ENCODE measurements at regions not wholly inside any gene's neighbourhood (a gene's known extent, or its start where the extent isn't known, plus 50 kb on each side); places are given as distances from the start of the nearest gene placed in this dataset.
"Not testable (repeated sequence)": the region's sequence is repeated elsewhere in the genome, so short reads cannot be mapped to it uniquely, and the experiment has no call there.

DNA sequence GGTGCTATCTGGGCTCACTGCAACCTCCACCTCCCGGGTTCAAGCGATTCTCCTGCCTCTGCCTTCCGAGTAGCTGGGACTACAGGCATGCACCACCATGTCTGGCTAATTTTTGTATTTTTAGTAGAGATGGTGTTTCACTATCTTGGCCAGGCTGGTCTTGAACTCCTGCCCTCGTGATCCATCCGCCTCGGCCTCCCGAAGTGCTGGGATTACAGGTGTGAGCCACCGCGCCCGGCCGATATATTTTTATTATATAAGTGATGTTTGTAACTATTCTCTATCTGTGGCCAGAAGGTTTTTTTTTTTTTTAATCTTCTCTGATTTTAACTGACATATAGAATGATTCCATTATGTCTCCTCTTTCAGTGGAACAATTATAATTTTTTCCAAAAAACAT, 579.3 kb upstream of the CITED2 start:
- TF ChIP-seq, protein P1, sequence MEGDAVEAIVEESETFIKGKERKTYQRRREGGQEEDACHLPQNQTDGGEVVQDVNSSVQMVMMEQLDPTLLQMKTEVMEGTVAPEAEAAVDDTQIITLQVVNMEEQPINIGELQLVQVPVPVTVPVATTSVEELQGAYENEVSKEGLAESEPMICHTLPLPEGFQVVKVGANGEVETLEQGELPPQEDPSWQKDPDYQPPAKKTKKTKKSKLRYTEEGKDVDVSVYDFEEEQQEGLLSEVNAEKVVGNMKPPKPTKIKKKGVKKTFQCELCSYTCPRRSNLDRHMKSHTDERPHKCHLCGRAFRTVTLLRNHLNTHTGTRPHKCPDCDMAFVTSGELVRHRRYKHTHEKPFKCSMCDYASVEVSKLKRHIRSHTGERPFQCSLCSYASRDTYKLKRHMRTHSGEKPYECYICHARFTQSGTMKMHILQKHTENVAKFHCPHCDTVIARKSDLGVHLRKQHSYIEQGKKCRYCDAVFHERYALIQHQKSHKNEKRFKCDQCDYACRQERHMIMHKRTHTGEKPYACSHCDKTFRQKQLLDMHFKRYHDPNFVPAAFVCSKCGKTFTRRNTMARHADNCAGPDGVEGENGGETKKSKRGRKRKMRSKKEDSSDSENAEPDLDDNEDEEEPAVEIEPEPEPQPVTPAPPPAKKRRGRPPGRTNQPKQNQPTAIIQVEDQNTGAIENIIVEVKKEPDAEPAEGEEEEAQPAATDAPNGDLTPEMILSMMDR (IDR thresholded peaks at IDR 0.05), result not testable (repeated sequence)
- TF ChIP-seq POLR2A (IDR thresholded peaks at IDR 0.05), result not testable (repeated sequence)

Data from heart left ventricle (tissue), 13 donors.